GM10266 (cell line): ENCODE measurements at regions not wholly inside any gene's neighbourhood (a gene's known extent, or its start where the extent isn't known, plus 50 kb on each side); places are given as distances from the start of the nearest gene placed in this dataset.
"Not testable (repeated sequence)": the region's sequence is repeated elsewhere in the genome, so short reads cannot be mapped to it uniquely, and the experiment has no call there.

Experiments
- DNase-seq: peaks from one replicate; pipeline ENCODE4 v3.0.0; 2012; ENCODE audit errors: extremely low spot score
- TF ChIP-seq, protein P1 (sequence below): IDR thresholded peaks from 2 replicates; pipeline ENCODE4 v1.5.1; 2012; ENCODE audit warnings: mild to moderate bottlenecking, low read depth; ENCODE audit not compliant: control insufficient read depth, insufficient read depth; ENCODE audit errors: missing control alignments

DNA sequence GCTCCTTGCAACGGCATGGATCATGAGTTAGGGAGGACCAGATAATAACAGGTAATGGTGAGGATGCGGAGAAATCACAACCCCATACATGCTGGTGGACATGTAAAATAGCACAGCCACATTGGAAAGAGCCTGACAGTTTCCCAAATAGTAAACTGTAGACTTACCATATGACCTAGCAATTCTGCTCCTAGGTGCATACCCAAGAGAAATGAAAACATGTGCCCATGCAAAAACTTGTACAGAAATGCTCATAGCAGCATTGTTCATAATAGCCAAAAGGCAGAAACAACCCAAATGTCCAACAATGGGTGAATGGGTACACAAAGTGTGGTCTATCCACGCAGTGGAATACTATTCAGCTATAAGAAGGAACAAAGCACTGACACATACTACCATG lies 97.5 kb upstream of the VRK1 start:
- DNase-seq, result no peak
- TF ChIP-seq, protein P1, sequence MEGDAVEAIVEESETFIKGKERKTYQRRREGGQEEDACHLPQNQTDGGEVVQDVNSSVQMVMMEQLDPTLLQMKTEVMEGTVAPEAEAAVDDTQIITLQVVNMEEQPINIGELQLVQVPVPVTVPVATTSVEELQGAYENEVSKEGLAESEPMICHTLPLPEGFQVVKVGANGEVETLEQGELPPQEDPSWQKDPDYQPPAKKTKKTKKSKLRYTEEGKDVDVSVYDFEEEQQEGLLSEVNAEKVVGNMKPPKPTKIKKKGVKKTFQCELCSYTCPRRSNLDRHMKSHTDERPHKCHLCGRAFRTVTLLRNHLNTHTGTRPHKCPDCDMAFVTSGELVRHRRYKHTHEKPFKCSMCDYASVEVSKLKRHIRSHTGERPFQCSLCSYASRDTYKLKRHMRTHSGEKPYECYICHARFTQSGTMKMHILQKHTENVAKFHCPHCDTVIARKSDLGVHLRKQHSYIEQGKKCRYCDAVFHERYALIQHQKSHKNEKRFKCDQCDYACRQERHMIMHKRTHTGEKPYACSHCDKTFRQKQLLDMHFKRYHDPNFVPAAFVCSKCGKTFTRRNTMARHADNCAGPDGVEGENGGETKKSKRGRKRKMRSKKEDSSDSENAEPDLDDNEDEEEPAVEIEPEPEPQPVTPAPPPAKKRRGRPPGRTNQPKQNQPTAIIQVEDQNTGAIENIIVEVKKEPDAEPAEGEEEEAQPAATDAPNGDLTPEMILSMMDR, result no peak

DNA sequence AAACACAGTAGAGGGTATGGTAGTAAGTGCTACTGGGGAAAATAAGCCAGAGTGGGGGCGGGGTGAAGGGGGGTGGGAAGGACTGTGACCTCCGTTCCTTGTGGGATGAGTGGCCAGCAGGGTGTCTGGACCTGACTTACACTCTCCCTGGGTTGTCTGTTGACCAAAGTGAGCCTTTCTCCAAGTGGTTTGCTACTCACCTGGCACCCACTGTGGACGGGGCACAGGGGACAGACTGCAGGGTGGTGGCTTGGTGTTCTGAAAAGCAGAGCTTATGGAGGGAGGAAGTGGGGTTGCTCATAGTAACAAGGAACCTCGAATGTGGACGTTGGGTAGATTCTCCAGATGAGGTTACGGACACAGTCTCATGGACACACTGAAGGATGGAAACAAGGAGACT lies 94.4 kb upstream of the VRK1 start:
- TF ChIP-seq, protein P1, result no peak
- DNase-seq, result no peak

DNA sequence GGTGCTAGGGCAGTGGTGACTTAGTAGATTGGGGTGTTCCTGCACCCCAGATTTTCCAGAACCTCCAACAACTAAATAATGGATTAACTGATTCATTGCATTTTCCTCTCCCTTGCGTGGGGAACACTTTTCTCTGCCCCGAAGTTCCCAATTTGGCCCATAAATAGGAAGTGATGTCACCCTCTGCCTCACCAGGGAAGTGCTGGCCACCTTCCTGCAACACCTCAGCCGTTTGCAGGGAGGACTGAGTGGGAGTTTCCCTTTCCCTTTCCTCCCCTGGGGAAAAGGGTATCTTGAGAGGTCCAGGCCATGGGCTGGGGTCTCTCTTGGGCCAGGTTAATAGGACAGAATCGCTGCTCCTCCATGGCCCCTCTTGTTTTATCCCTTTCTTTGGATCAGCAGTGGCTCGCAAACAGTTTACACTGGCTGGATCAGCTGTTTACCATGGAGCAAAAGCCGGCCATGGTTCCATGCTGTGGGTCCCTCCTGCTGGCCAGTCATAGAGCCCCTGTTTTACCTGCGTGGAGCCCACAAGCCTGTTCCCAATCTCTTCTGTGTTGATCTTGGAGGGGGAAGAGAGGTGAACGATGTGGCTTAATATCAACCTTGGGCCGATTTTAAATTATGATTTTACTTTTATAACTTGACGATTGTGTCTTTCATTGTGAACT lies 91.6 kb upstream of the VRK1 start:
- TF ChIP-seq, protein P1, result no peak
- no peak for DNase-seq

- no peak for DNase-seq
- TF ChIP-seq, protein P1, result no peak
Measured at GRCh38 chr14:96706893-96707292, 90.3 kb upstream of the VRK1 start.

- TF ChIP-seq, protein P1, result no peak
- no peak for DNase-seq
Measured at GRCh38 chr14:96710060-96710666, 87.0 kb upstream of the VRK1 start.

- DNase-seq, result no peak
- TF ChIP-seq, protein P1, result no peak
Measured at GRCh38 chr14:96711559-96712267, 85.5 kb upstream of the VRK1 start.

GRCh38 chr14:96713426-96713825 lies 83.8 kb upstream of the VRK1 start:
- no peak for DNase-seq
- TF ChIP-seq, protein P1, result no peak

GRCh38 chr14:96714537-96714936 lies 82.6 kb upstream of the VRK1 start:
- not testable (repeated sequence) for DNase-seq
